ENCODE measurements at regions not wholly inside any gene's neighbourhood (a gene's known extent, or its start where the extent isn't known, plus 50 kb on each side); places are given as distances from the start of the nearest gene placed in this dataset.

DNA sequence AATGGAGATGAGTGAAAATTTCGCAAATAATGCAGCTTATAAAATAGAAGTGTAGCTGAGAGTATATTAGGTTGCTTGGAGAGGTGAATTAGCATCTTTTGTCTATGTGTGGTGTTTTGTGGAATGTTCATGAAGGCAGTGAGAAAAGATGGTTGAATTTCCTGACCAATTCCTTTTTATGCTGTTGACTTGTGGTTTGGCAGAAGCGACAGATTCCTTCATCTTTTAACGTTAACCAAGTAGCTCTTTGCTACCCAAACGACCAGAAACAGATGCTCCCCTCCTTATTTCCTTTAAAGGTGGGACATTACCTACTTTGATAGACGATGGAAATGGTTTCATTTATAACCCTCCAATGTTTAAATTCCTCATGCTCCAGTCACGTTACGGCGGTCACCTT lies 390.5 kb downstream of the QKI start:
- no peak overlapping the region for H2AK5ac ChIP-seq (ENCODE audit: low read depth, low read length)
- H2BK5ac ChIP-seq (ENCODE audit: low read depth, low read length, poor library complexity, severe bottlenecking) = no peak overlapping the region
- dilution Hi-C loops (cut with HindIII; ENCODE audit: low sequenced_read_pairs, unreplicated experiment) = no loop called here
- H2AFZ ChIP-seq (replicated peaks; ENCODE audit: low read length, poor library complexity) = no peak overlapping the region
- no peak overlapping the region for H4K91ac ChIP-seq (ENCODE audit: insufficient read depth, low read depth, low read length)
- H2BK15ac ChIP-seq (ENCODE audit: low read depth, low read length) = no peak overlapping the region
- H3K9me1 ChIP-seq (ENCODE audit: insufficient read depth, low read length) = no peaks in the 10 kb centered on the region
- H3K23ac ChIP-seq (ENCODE audit: low read depth, low read length) = no peak overlapping the region
- no peak overlapping the region for H2BK120ac ChIP-seq (ENCODE audit: low read depth, low read length)
- H3K4ac ChIP-seq (ENCODE audit: low read depth, low read length) = no peak overlapping the region
- no peak overlapping the region for H4K8ac ChIP-seq (ENCODE audit: low read depth in 2 of 2, low read length in 2 of 2)
- WGBS, 2 experiments (ENCODE audit: extremely low coverage in 2 of 2, insufficient read length in 1 of 2) = 80% methylated on average over 1 of the region's 8 CpGs; no CpG with 5 or more reads in 1 of the 2 experiments
- no peaks in the 10 kb centered on the region for H3K36me3 ChIP-seq (ENCODE audit: control insufficient read depth, insufficient read depth, low read length)
- H3K9me3 ChIP-seq (ENCODE audit: control insufficient read depth, insufficient read depth, low read length) = no peaks in the 10 kb centered on the region
- BruUV-seq (replicated peaks) = no TSS peak
- no peaks in the 10 kb centered on the region for H4K20me1 ChIP-seq (ENCODE audit: insufficient read depth, low read length)
- ChIA-PET POLR2A (ENCODE audit: unreplicated experiment) (no interaction called here), CTCF (interaction anchor here (1.1 to 1.4 kb wide), 2 partner anchors 9 to 12 kb away, joined by 3 to 4 read pairs; no protein-coding TSS in a partner anchor)
- H3K79me1 ChIP-seq (ENCODE audit: low read depth in 1 of 2, low read length in 2 of 2) = no peaks in the 10 kb centered on the region
- H2BK20ac ChIP-seq (ENCODE audit: low read depth, low read length) = no peak overlapping the region
- DNase-seq (no peak), ATAC-seq (ENCODE audit: low read depth) (no peak)
- TF ChIP-seq NFE2L2 (IDR thresholded peaks at IDR 0.05; ENCODE audit: low read depth, low read length) (no peak), CEBPB (IDR thresholded peaks at IDR 0.05; ENCODE audit: low read depth, low read length) (no peak), FOS (IDR thresholded peaks at IDR 0.05; ENCODE audit: low read depth, low read length) (no peak), CHD1 (IDR thresholded peaks at IDR 0.05; ENCODE audit: low read depth, low read length) (no peak), MAFK (IDR thresholded peaks at IDR 0.05; ENCODE audit: low read depth, low read length) (no peak)
- TF ChIP-seq, protein P1, sequence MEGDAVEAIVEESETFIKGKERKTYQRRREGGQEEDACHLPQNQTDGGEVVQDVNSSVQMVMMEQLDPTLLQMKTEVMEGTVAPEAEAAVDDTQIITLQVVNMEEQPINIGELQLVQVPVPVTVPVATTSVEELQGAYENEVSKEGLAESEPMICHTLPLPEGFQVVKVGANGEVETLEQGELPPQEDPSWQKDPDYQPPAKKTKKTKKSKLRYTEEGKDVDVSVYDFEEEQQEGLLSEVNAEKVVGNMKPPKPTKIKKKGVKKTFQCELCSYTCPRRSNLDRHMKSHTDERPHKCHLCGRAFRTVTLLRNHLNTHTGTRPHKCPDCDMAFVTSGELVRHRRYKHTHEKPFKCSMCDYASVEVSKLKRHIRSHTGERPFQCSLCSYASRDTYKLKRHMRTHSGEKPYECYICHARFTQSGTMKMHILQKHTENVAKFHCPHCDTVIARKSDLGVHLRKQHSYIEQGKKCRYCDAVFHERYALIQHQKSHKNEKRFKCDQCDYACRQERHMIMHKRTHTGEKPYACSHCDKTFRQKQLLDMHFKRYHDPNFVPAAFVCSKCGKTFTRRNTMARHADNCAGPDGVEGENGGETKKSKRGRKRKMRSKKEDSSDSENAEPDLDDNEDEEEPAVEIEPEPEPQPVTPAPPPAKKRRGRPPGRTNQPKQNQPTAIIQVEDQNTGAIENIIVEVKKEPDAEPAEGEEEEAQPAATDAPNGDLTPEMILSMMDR (conservative IDR thresholded peaks at IDR 0.05; ENCODE audit: low read depth, low read length) = no peak
- H3K4me1 ChIP-seq (ENCODE audit: control insufficient read depth, insufficient read depth, low read length) = no peaks in the 10 kb centered on the region
- intact Hi-C loops (cut with micrococcal nuclease) = no loop called here
- H3K4me2 ChIP-seq (ENCODE audit: low read depth, low read length) = no peak overlapping the region
- H3K9ac ChIP-seq (ENCODE audit: low read depth, low read length) = no peak overlapping the region
- H3K27ac ChIP-seq (ENCODE audit: insufficient read depth, low read length) = no peak overlapping the region
- H4K5ac ChIP-seq (ENCODE audit: low read depth, low read length) = no peak overlapping the region
- H3K4me3 ChIP-seq (ENCODE audit: insufficient read depth, low read depth, low read length) = no peak overlapping the region
- no peak overlapping the region for H3K14ac ChIP-seq (replicated peaks; ENCODE audit: low read depth, low read length)
- H3K56ac ChIP-seq (ENCODE audit: extremely low read depth, insufficient read depth, low read length) = no peak overlapping the region
- in situ Hi-C loops (cut with MboI; ENCODE audit: low sequenced_read_pairs) = no loop called here
- H3K27me3 ChIP-seq (ENCODE audit: control insufficient read depth, insufficient read depth, low read length) = no peaks in the 10 kb centered on the region
- H3K18ac ChIP-seq (ENCODE audit: low read depth, low read length) = no peak overlapping the region
- no peak overlapping the region for H2AK9ac ChIP-seq (replicated peaks; ENCODE audit: low read depth, low read length, poor library complexity)

All from IMR-90 (cell line).